Right lobe of liver (tissue), 6 donors: ENCODE measurements at regions not wholly inside any gene's neighbourhood (a gene's known extent, or its start where the extent isn't known, plus 50 kb on each side); places are given as distances from the start of the nearest gene placed in this dataset.

Experiments used
- ATAC-seq, 4 donors: fragments of 200-7000 bp; cut with Tn5 transposase; one replicate each; pipeline ENCODE4 v1.9.1; 2020; ENCODE audit warnings: mild to moderate bottlenecking in 4 of 4, moderate library complexity in 4 of 4
- DNase-seq, 3 donors: peaks; one replicate each; pipeline ENCODE4 v3.0.0-alpha.2; 2020
- H3K27ac ChIP-seq, 3 donors: fragments of 200-600 bp; one replicate each; pipeline ENCODE4 v1.8.0; 2022
- H3K27me3 ChIP-seq, 2 donors: fragments of 200-600 bp; one replicate each; pipeline ENCODE4 v1.8.0; 2022
- H3K36me3 ChIP-seq, 4 donors: fragments of 200-600 bp; sonication (generic) in 1 of 4; one replicate each; pipeline versions ENCODE4 v1.5.1 to v1.8.0; 2017 to 2022; ENCODE audit warnings: control low read depth in 1 of 4
- H3K4me1 ChIP-seq, 4 donors: fragments of 200-600 bp; sonication (generic) in 1 of 4; one replicate each; pipeline versions ENCODE4 v1.5.1 to v1.8.0; 2017 to 2022; ENCODE audit warnings: control low read depth in 1 of 4
- H3K4me3 ChIP-seq, 3 donors: fragments of 200-600 bp; one replicate each; pipeline ENCODE4 v1.8.0; 2022
- H3K9me3 ChIP-seq, 4 donors: fragments of 200-600 bp; sonication (generic) in 1 of 4; one replicate each; pipeline versions ENCODE4 v1.5.1 to v1.8.0; 2017 to 2022; ENCODE audit warnings: control low read depth in 1 of 4
- POLR2A ChIP-seq: fragments of 450-650 bp; IDR thresholded peaks from one replicate; pipeline ENCODE4 v1.6.1; 2017; ENCODE audit warnings: antibody characterized with exemption, mild to moderate bottlenecking
- WGBS: methylation state at CpG from one replicate; pipeline ENCODE4 v1.1.6; 2018; ENCODE audit warnings: low coverage, low lambda C conversion rate; ENCODE audit not compliant: insufficient coverage; ENCODE audit errors: missing lambda C conversion rate; 5-methylcytosine and 5-hydroxymethylcytosine counted together
- intact Hi-C, 2 donors: fragments of 100-400 bp; cut with DNase I; formaldehyde crosslinking; loops; one replicate each; pipeline versions ENCODE4 v1.11.2 to v1.14.1; 2022
- TF ChIP-seq, protein P1 (sequence below), 4 donors: fragments of 200-600 bp in 3 of 4; fragments of 450-650 bp in 1 of 4; IDR thresholded peaks; one replicate each; pipeline versions ENCODE4 v1.5.1 to v1.8.0; 2016 to 2022; ENCODE audit warnings: antibody characterized with exemption in 4 of 4, mild to moderate bottlenecking in 2 of 4
- donor health status: DM: no; HTN: yes; CAD: no.
- donor health status: DM: no; HTN: no; CAD: no.
- donor health status: DM: no; HTN: no; CAD: no.
- donor health status: DM: no; HTN: yes; CAD: no.
- donor health status: DM: no; HTN: yes; CAD: no.

DNA sequence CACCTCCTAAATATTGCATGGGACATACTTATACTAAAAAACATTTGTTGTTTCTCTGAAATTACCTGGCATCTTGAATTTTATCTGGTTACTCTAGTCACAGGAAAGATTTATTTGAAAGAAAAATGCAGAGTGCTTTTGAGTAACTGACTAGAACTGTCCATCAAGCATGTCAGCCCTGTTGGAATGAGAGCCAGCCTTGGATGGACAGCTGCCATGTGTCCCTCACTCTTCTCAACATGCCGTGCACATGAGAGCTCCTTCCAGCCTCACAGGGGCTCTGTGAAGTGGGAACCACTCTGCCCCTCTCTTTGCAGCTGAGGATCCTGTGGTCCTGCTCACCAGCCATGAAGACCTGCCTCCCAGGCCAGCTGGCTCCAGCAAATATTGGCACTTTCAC lies 118.3 kb upstream of the SHH start:
- no peaks in the 10 kb centered on the region for H3K27me3 ChIP-seq
- no peak for TF ChIP-seq POLR2A
- TF ChIP-seq, protein P1, sequence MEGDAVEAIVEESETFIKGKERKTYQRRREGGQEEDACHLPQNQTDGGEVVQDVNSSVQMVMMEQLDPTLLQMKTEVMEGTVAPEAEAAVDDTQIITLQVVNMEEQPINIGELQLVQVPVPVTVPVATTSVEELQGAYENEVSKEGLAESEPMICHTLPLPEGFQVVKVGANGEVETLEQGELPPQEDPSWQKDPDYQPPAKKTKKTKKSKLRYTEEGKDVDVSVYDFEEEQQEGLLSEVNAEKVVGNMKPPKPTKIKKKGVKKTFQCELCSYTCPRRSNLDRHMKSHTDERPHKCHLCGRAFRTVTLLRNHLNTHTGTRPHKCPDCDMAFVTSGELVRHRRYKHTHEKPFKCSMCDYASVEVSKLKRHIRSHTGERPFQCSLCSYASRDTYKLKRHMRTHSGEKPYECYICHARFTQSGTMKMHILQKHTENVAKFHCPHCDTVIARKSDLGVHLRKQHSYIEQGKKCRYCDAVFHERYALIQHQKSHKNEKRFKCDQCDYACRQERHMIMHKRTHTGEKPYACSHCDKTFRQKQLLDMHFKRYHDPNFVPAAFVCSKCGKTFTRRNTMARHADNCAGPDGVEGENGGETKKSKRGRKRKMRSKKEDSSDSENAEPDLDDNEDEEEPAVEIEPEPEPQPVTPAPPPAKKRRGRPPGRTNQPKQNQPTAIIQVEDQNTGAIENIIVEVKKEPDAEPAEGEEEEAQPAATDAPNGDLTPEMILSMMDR (IDR thresholded peaks at IDR 0.05) = no peak
- no peak overlapping the region for H3K27ac ChIP-seq
- no peaks in the 10 kb centered on the region for H3K4me1 ChIP-seq
- H3K4me3 ChIP-seq = no peak overlapping the region
- no peaks in the 10 kb centered on the region for H3K9me3 ChIP-seq
- WGBS = 67% methylated on average over 1 of the region's 1 CpG
- intact Hi-C loops = no loop called here
- ATAC-seq = no peak
- DNase-seq = no peak
- no peaks in the 10 kb centered on the region for H3K36me3 ChIP-seq

DNA sequence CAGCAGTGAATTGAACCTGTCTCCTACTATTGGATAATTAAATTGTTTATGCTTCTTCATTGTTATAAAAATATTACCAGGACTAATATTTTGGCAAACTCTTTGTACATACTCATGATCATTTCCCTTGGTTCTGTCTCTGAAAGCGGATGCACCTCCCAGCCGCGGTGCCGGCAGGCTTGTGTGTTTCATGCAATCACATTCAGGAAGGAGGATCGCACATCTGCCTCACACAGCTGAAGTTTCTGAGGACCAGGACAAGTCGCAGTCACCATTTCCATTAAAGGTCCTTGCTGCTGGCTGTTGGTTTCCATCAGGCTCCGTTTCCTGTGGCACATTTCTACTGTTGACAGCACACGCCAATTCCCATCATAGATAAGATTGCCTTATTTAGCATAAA lies 117.8 kb upstream of the SHH start:
- Histone ChIP-seq H3K36me3 (no peaks in the 10 kb centered on the region), H3K4me1 (no peaks in the 10 kb centered on the region), H3K9me3 (no peaks in the 10 kb centered on the region), H3K27ac (no peak overlapping the region), H3K27me3 (no peaks in the 10 kb centered on the region), H3K4me3 (no peak overlapping the region)
- intact Hi-C loops = no loop called here
- 68% methylated on average over 8 of the region's 8 CpGs for WGBS
- ATAC-seq = no peak
- no peak for TF ChIP-seq POLR2A
- TF ChIP-seq, protein P1 (IDR thresholded peaks at IDR 0.05) = no peak
- DNase-seq = no peak

DNA sequence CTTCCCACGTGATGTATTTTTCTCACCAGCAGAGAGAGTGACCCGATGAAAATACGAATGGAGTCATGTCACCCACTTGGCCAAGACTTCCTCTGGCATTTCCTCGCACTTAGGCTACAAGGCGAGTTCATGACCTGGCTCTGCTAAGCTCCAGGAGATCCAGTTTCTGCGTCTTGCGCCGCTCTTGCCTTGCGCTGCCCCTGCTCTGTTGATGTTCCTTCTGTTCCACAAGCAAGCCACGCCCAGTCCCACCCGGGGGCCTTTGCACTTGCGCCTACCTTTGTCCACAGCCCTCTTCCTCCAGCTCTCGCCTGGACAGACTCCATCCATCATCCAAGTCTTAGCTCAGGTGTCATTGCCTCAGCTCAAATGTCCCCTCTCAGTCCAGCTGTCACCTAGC lies 116.3 kb upstream of the SHH start:
- Histone ChIP-seq H3K27ac (no peak overlapping the region), H3K4me1 (no peaks in the 10 kb centered on the region), H3K9me3 (no peaks in the 10 kb centered on the region), H3K27me3 (no peaks in the 10 kb centered on the region), H3K4me3 (no peak overlapping the region), H3K36me3 (no peaks in the 10 kb centered on the region)
- intact Hi-C loops = no loop called here
- no peak for ATAC-seq
- DNase-seq = no peak
- WGBS = 75% methylated on average over 10 of the region's 13 CpGs
- TF ChIP-seq, protein P1 (IDR thresholded peaks at IDR 0.05) = no peak
- TF ChIP-seq POLR2A = no peak

DNA sequence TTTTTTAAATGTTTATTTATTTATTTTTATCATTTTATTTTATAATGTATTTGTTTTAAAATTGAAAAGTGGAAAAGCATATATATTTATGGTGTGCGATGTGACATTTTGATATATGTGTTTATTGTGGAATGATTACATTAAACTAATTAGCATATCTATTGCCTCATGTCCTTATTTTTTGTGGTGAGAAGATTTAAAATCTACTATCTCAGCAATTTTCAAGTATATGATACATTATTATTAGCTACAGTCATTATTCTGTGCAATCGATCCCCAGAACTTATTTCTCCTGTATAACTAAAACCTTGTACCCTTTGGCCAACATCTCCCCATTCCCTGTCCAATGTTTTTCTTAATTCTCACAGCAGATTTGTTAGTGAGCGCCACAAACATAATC lies 115.6 kb upstream of the SHH start:
- intact Hi-C loops = no loop called here
- no peaks in the 10 kb centered on the region for H3K36me3 ChIP-seq
- H3K27ac ChIP-seq = no peak overlapping the region
- no peaks in the 10 kb centered on the region for H3K9me3 ChIP-seq
- ATAC-seq (no peak), DNase-seq (no peak)
- 90% methylated on average over 3 of the region's 3 CpGs for WGBS
- H3K27me3 ChIP-seq = no peaks in the 10 kb centered on the region
- H3K4me1 ChIP-seq = no peaks in the 10 kb centered on the region
- no peak for TF ChIP-seq POLR2A
- TF ChIP-seq, protein P1 (IDR thresholded peaks at IDR 0.05) = no peak
- H3K4me3 ChIP-seq = no peak overlapping the region

DNA sequence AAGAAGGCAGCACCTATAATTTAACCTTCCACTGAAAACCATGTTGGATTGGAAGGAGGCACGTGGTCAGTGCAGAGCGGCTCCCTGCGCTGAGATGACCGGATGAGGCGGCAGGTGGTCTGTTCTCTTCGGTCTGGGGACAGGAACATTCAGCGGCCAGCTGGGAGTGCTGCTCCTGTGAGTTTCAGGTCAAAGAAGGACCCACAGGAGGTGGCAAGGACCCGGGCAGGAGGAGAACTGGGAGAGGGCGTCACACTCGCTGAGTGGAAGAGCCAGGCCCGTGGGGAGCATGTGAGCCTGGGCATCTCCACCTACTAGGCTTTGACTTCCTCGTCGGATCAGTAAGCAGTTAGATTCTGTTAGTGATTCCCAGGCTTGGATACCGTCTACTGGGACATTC lies 113.4 kb upstream of the SHH start:
- Histone ChIP-seq H3K4me1 (no peaks in the 10 kb centered on the region), H3K27me3 (no peaks in the 10 kb centered on the region), H3K4me3 (no peak overlapping the region), H3K36me3 (no peaks in the 10 kb centered on the region), H3K9me3 (no peaks in the 10 kb centered on the region), H3K27ac (no peak overlapping the region)
- 67% methylated on average over 4 of the region's 14 CpGs for WGBS
- intact Hi-C loops = no loop called here
- no peak for TF ChIP-seq POLR2A
- TF ChIP-seq, protein P1 (IDR thresholded peaks at IDR 0.05) = no peak
- DNase-seq (no peak), ATAC-seq (no peak)
